Kidney (tissue), 10 donors: ENCODE measurements at regions not wholly inside any gene's neighbourhood (a gene's known extent, or its start where the extent isn't known, plus 50 kb on each side); places are given as distances from the start of the nearest gene placed in this dataset.
"Not testable (repeated sequence)": the region's sequence is repeated elsewhere in the genome, so short reads cannot be mapped to it uniquely, and the experiment has no call there.

Source experiments
- DNase-seq, 5 donors: peaks; one replicate each; pipeline ENCODE4 v3.0.0-alpha.2; 2013 to 2020
- FAIRE-seq: peaks from 2 replicates; lab custom pipeline; 2012; peaks lifted over from hg19 to GRCh38; lab: Jason Lieb, UNC
- H3K27ac ChIP-seq, 2 donors: one replicate each; pipeline ENCODE4 v1.7.0; 2013; ENCODE audit warnings: low read depth in 2 of 2, low read length in 2 of 2, inconsistent platforms in 1 of 2
- H3K27me3 ChIP-seq: one replicate; pipeline ENCODE4 v1.7.1; 2013; ENCODE audit warnings: low read length, inconsistent platforms; ENCODE audit not compliant: control insufficient read depth, insufficient read depth
- H3K36me3 ChIP-seq, 3 donors: one replicate each; pipeline versions ENCODE4 v1.7.0 to v1.7.1; 2013; ENCODE audit warnings: low read length in 3 of 3, control low read depth in 1 of 3, inconsistent platforms in 1 of 3; ENCODE audit not compliant: insufficient read depth in 3 of 3, control insufficient read depth in 2 of 3
- H3K4me1 ChIP-seq, 3 donors: one replicate each; pipeline versions ENCODE4 v1.7.0 to v1.7.1; 2013; ENCODE audit warnings: low read length in 3 of 3, inconsistent platforms in 1 of 3, low read depth in 1 of 3; ENCODE audit not compliant: control insufficient read depth in 2 of 3, insufficient read depth in 2 of 3
- H3K4me3 ChIP-seq, 3 donors: one replicate each; pipeline versions ENCODE4 v1.7.0 to v1.8.1; 2013; ENCODE audit warnings: low read length in 3 of 3, control low read depth in 1 of 3, inconsistent platforms in 1 of 3
- H3K9ac ChIP-seq, 3 donors: one replicate each; pipeline versions ENCODE4 v1.7.0 to v1.7.1; 2013; ENCODE audit warnings: low read length in 3 of 3, control low read depth in 1 of 3, inconsistent platforms in 1 of 3
- H3K9me3 ChIP-seq, 3 donors: one replicate each; pipeline versions ENCODE4 v1.7.0 to v1.7.1; 2013; ENCODE audit warnings: low read length in 3 of 3, control low read depth in 1 of 3, inconsistent platforms in 1 of 3; ENCODE audit not compliant: control insufficient read depth in 2 of 3, insufficient read depth in 1 of 3
- intact Hi-C: fragments of 100-400 bp; cut with DNase I; formaldehyde crosslinking; loops from one replicate; pipeline ENCODE4 v1.11.1; 2022
- donor health status: control.
- donor health status: control.
- donor health status: DM: yes; HTN: yes; CAD: no.
- donor health status: Normal renal cell carcinoma (clear cell type).

DNA sequence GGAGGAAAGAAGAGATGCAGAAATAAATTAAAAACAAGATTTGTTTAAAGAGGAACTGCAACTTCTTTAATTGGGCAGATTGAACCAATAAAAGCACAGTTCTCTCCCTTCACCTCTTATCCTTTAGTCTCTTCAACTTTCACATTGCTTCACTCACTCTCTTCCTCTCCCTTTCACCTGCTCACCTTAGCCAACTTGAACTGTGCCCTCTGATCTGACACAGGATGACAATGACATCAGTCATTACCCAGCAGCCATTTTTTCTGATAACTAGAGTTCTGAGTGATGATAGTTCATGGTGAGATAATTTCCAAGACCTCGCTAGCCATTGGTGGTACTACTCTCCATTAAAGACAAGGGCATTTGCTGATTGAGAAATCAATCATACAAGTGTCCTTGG lies 134.9 kb upstream of the NBPF26 start:
- H3K4me3 ChIP-seq, H3K9ac ChIP-seq, FAIRE-seq, intact Hi-C loops, H3K9me3 ChIP-seq, H3K36me3 ChIP-seq, H3K27me3 ChIP-seq, H3K27ac ChIP-seq, H3K4me1 ChIP-seq, DNase-seq: not testable (repeated sequence)

DNA sequence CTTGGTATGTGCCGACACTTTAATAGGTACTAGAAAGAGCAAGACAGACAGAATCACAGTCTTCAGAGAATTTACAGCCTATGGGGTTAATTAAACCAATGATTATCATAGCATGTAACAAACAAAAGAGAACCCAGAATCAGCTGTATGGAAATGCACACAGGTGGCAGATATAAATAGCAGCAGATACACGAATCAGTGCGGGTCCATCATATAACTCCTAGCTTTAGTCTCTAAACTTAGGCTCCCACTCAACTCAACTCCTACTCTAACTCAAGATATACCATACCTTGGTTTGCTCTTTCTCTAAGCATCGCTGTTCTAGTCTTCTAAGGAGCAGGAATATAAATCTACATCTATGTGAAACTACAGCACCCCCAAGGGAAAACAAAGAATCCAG lies 132.0 kb upstream of the NBPF26 start:
- DNase-seq, H3K9ac ChIP-seq, H3K4me1 ChIP-seq, H3K27me3 ChIP-seq, H3K4me3 ChIP-seq, intact Hi-C loops, H3K9me3 ChIP-seq, FAIRE-seq, H3K27ac ChIP-seq, H3K36me3 ChIP-seq: not testable (repeated sequence)

DNA sequence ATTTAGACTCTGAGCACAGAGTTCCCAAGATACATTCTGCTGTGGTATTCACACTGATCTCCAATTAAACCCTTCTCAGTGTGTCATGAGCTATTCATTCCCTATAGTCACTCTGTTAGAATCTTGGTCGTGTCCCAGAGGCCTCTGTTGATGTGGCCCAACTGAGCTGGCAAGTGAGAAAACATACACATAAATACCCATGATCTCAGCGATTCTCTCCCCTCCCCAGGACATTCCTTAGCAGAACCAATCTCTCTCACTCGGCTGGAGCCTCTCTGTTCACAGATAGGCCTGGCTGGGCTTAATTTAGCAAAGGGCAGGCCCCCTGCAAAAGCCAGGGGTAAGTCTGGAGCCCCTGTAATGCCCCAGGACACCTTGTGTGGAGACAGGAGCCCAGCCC lies 130.8 kb upstream of the NBPF26 start:
- DNase-seq, H3K9ac ChIP-seq, intact Hi-C loops, H3K27me3 ChIP-seq, FAIRE-seq, H3K27ac ChIP-seq, H3K36me3 ChIP-seq, H3K9me3 ChIP-seq, H3K4me3 ChIP-seq, H3K4me1 ChIP-seq: not testable (repeated sequence)

DNA sequence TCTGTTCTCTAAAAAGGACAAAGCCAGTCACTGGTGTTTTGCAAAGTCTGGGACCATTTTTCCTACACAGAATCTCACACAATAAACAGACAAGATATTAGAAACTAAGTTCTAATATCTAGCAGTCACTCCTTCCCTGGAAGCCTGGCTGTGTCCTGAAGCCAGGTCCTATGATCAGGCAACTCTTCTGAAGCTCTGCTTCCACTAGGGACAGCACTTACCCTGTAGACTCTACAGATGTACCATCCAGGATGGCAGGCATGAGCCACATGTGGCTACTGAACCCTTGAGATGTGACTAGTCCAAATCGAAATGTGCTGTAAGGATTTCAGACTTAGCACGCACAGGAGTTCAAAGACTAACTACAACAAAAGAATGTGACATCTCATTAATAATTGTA lies 130.1 kb upstream of the NBPF26 start:
- FAIRE-seq, intact Hi-C loops, DNase-seq, H3K27me3 ChIP-seq, H3K4me3 ChIP-seq, H3K9ac ChIP-seq, H3K4me1 ChIP-seq, H3K36me3 ChIP-seq, H3K9me3 ChIP-seq, H3K27ac ChIP-seq: not testable (repeated sequence)

DNA sequence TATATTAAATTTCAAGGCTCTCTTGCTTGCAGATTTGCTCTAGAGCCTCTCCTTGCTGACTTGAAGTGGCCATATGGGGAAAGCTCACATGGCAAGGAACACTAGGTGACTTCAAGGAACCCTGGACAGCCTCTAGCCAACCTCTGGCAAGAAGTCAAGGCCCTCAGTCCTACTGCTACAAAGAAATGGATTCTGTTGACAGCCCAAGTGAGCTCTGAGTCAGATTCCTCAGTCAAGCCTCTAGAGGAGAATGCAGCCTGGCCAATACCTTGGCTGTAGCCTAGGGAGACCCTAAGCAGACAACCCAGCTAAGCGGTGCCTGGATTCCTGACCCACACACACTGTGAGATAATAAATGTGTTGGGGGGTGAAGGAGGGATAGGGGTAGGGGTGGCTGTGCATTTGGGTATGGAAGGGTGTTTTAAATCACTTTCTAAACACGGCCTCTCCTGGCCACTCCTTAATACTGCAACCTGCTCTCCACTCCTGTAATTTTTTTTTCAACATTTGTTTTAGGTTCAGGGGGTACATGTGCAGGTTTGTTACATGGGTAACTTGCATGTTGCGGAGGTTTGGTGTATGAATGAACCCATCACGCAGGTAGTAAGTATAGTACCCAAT lies 125.3 kb upstream of the NBPF26 start:
- H3K27ac ChIP-seq, H3K4me3 ChIP-seq, FAIRE-seq, DNase-seq, H3K4me1 ChIP-seq, H3K9ac ChIP-seq, H3K27me3 ChIP-seq, intact Hi-C loops, H3K36me3 ChIP-seq, H3K9me3 ChIP-seq: not testable (repeated sequence)

DNA sequence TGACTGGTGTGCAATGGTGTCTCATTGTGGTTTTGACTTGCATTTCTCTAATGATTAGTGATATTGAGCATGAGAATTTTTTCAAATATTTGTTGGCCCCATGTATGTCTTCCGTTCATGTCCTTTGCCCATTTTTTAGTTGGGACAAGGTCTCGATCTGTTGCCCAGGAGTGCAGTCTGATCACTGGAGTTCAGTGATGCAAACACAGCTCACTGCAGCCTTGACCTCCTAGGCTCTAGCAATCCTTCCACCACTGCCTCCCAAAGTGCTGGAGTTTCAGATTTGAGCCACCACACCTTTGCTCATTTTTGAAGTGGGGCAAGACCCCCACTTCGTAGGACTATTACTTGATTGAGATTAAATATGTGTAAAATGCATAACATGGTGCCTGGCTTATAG lies 124.2 kb upstream of the NBPF26 start:
- H3K36me3 ChIP-seq, FAIRE-seq, DNase-seq, H3K27me3 ChIP-seq, H3K4me1 ChIP-seq, H3K4me3 ChIP-seq, H3K9me3 ChIP-seq, intact Hi-C loops, H3K9ac ChIP-seq, H3K27ac ChIP-seq: not testable (repeated sequence)

DNA sequence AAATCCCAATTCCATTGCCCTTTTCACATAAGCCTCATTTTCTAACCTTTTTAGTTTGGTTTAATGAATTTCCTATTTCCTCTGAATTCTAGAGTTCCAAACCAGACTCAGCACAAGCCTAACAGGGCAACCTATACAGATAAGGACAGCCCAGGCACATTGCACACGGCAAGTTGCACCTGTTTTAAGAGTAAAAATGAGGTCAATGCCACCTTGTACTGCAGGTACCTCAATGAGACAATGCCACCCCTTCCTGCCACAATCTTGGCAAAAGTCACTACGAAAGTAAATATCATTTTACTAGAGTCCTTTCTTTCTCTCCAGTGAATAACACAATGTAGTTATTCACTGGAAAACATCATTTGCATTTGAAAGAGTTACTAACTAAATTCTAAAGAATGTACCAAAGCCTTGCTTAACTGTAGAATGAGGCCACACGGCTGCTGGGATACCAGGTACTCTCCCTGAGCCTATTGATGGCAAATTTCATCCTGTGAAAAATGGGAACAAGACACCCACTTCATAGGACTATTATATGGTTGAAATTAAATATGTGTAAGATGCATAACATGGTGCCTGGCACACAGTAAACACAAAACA lies 123.2 kb upstream of the NBPF26 start:
- intact Hi-C loops, H3K36me3 ChIP-seq, H3K4me1 ChIP-seq, FAIRE-seq, H3K27me3 ChIP-seq, H3K4me3 ChIP-seq, H3K9me3 ChIP-seq, H3K27ac ChIP-seq, H3K9ac ChIP-seq, DNase-seq: not testable (repeated sequence)

DNA sequence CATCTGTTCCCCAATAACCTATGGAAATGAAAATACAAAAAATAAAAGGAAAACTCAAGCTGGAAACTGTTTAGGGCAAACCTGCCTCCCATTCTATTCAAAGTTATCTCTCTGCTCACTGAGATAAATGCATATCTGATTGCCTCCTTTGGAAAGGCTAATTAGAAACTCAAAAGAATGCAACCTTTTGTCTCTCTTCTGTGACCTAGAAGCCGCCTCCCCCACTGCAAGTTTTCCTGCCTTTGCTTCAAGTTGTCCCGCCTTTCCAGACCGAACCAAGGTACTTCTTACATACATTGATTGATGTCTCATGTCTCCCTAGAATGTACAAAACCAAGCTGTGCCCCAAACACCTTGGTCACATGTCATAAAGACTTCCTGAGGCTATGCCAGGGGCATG lies 115.9 kb upstream of the NBPF26 start:
- H3K9ac ChIP-seq, H3K27me3 ChIP-seq, DNase-seq, H3K4me1 ChIP-seq, FAIRE-seq, intact Hi-C loops, H3K9me3 ChIP-seq, H3K4me3 ChIP-seq, H3K27ac ChIP-seq, H3K36me3 ChIP-seq: not testable (repeated sequence)
